ENCODE measurements at regions not wholly inside any gene's neighbourhood (a gene's known extent, or its start where the extent isn't known, plus 50 kb on each side); places are given as distances from the start of the nearest gene placed in this dataset.

- Histone ChIP-seq H3K4me2 (ENCODE audit: insufficient read depth, low read length) (no peak overlapping the region), H3K9me3 (replicated peaks; ENCODE audit: control insufficient read depth, insufficient read depth, low read depth, low read length) (no peaks in the 10 kb centered on the region), H2AFZ (ENCODE audit: low read depth, low read length) (no peak overlapping the region), H3K36me3 (ENCODE audit: control insufficient read depth, insufficient read depth, low read length) (no peaks in the 10 kb centered on the region), H3K4me3 (no peak overlapping the region), H3K27me3 (ENCODE audit: control insufficient read depth in 2 of 2, insufficient read depth in 2 of 2, low read length in 2 of 2) (no peaks in the 10 kb centered on the region), H3K9ac (ENCODE audit: insufficient read depth in 1 of 2, low read depth in 2 of 2, low read length in 2 of 2) (no peak overlapping the region), H4K20me1 (replicated peaks; ENCODE audit: control insufficient read depth, insufficient read depth, low read length) (no peaks in the 10 kb centered on the region), H3K27ac (ENCODE audit: extremely low read depth, low read depth, low read length) (no peak overlapping the region), H3K79me2 (ENCODE audit: control insufficient read depth, insufficient read depth, low read length) (no peaks in the 10 kb centered on the region), H3K9me1 (ENCODE audit: control insufficient read depth, insufficient read depth, low read length) (no peaks in the 10 kb centered on the region), H3K4me1 (replicated peaks in 1 of 2; ENCODE audit: control insufficient read depth in 2 of 2, insufficient read depth in 2 of 2, low read length in 2 of 2) (no peaks in the 10 kb centered on the region)
- WGBS (ENCODE audit: insufficient coverage, low coverage, missing lambda C conversion rate), result 0% methylated on average over 4 of the region's 4 CpGs
- no peak for ATAC-seq
- DNase-seq (ENCODE audit: extremely low read depth in 1 of 4, low spot score in 3 of 4), result peak in 1 of 4 experiments; percentile 18
- POLR2A ChIA-PET, result no interaction called here
- intact Hi-C loops (cut with micrococcal nuclease), result no loop called here
- TF ChIP-seq FOSL1 (tag; conservative IDR thresholded peaks at IDR 0.05), result peak; percentile 42; the same call in 1 of the 2 replicates
- peak; percentile 36; the same call in 1 of the 2 replicates for TF ChIP-seq JUND (IDR thresholded peaks at IDR 0.05; ENCODE audit: borderline replicate concordance, low read depth, low read length)
- no peak for TF ChIP-seq JUND (tag; IDR thresholded peaks at IDR 0.05; ENCODE audit: borderline replicate concordance, low read depth, low read length)
- peak; percentile 43; the same call in 1 of the 2 replicates for TF ChIP-seq ATF3 (IDR thresholded peaks at IDR 0.05)
- no peak for TF ChIP-seq ATF3 (CRISPR knock-in tag; conservative IDR thresholded peaks at IDR 0.05)
- no peak for TF ChIP-seq CEBPG (CRISPR knock-in tag; IDR thresholded peaks at IDR 0.05)
- peak in 1 of 2 experiments; percentile 58; a peak in 2 of 4 replicates for TF ChIP-seq CEBPG (tag; conservative IDR thresholded peaks at IDR 0.05 in 1 of 2, IDR thresholded peaks at IDR 0.05 in 1 of 2)
- peak; percentile 22; the same call in 1 of the 2 replicates for TF ChIP-seq ARID1B (IDR thresholded peaks at IDR 0.05)
- no peak for TF ChIP-seq MNT (conservative IDR thresholded peaks at IDR 0.05)
- no peak for FAIRE-seq
- no TSS peak for BruUV-seq (replicated peaks)
- CTCF ChIA-PET (ENCODE audit: low intra/inter-chr PET ratio), result no interaction called here
- in situ Hi-C loops (cut with MboI), result no loop called here
These were observed 371.2 kb downstream of the NFIB start for GRCh38 chr9:13942695-13943094.

Measured in K562 (cell line).